HCT116 (cell line): ENCODE measurements at regions not wholly inside any gene's neighbourhood (a gene's known extent, or its start where the extent isn't known, plus 50 kb on each side); places are given as distances from the start of the nearest gene placed in this dataset.

ENCODE experiments used
- EGR1 ChIP-seq: IDR thresholded peaks from 2 replicates; pipeline ENCODE4 v1.6.1; 2012; ENCODE audit warnings: low read depth
- EZH2 ChIP-seq: fragments of 200-600 bp; sonication (generic); IDR thresholded peaks from 2 replicates; pipeline ENCODE4 v1.6.1; 2017; ENCODE audit warnings: antibody characterized with exemption, mixed run types
- EZH2phosphoT487 ChIP-seq: fragments of 200-600 bp; IDR thresholded peaks from 2 replicates; pipeline ENCODE4 v1.6.1; 2018; ENCODE audit warnings: antibody characterized with exemption, borderline replicate concordance
- JUND ChIP-seq: IDR thresholded peaks from 2 replicates; pipeline ENCODE4 v1.6.1; 2012
- POLR2A ChIP-seq: IDR thresholded peaks from 2 replicates; pipeline ENCODE4 v1.7.0; 2011; ENCODE audit warnings: borderline replicate concordance; ENCODE audit not compliant: insufficient read depth, insufficient read length; ENCODE audit errors: extremely low read depth
- SRF ChIP-seq: IDR thresholded peaks from 2 replicates; pipeline ENCODE4 v1.6.1; 2012; ENCODE audit warnings: low read depth
- TF ChIP-seq, protein P1 (sequence below), 3 experiments: fragments of 200-600 bp in 1 of 3; sonication (generic) in 1 of 3; IDR thresholded peaks in 2 of 3; conservative IDR thresholded peaks in 1 of 3; 2 replicates each; pipeline ENCODE4 v1.5.1; 2012 to 2017; ENCODE audit warnings: low read depth in 2 of 3, low read length in 2 of 3, antibody characterized with exemption in 1 of 3, borderline replicate concordance in 1 of 3, control low read depth in 1 of 3, mild to moderate bottlenecking in 1 of 3, mixed read lengths in 1 of 3, mixed run types in 1 of 3, moderate library complexity in 1 of 3; ENCODE audit not compliant: insufficient read depth in 1 of 3
- TF ChIP-seq, protein P2 (sequence below): IDR thresholded peaks from 2 replicates; pipeline ENCODE4 v1.6.1; 2012

DNA sequence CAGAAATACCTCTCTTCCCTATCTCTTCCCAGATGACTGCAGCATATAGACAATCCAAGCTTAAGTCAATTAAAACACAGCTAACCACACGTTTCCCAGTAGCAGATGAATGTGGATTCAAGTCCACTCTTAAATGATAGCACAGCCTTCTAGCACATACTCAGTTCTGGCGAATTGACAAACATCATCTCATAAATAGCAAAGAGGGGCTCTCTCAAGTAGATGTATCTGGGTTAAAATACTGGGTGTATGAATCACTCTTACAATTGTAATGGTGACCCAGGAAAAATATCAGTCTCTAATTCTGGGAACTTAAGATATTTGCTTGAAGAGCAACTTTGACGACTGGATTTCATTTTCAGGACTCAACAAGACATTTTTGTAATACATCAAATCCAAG is 67.0 kb upstream of the HAPLN1 start:
- TF ChIP-seq, protein P1, sequence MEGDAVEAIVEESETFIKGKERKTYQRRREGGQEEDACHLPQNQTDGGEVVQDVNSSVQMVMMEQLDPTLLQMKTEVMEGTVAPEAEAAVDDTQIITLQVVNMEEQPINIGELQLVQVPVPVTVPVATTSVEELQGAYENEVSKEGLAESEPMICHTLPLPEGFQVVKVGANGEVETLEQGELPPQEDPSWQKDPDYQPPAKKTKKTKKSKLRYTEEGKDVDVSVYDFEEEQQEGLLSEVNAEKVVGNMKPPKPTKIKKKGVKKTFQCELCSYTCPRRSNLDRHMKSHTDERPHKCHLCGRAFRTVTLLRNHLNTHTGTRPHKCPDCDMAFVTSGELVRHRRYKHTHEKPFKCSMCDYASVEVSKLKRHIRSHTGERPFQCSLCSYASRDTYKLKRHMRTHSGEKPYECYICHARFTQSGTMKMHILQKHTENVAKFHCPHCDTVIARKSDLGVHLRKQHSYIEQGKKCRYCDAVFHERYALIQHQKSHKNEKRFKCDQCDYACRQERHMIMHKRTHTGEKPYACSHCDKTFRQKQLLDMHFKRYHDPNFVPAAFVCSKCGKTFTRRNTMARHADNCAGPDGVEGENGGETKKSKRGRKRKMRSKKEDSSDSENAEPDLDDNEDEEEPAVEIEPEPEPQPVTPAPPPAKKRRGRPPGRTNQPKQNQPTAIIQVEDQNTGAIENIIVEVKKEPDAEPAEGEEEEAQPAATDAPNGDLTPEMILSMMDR (IDR thresholded peaks at IDR 0.05 in 2 of 3, conservative IDR thresholded peaks at IDR 0.05 in 1 of 3; ENCODE audit: borderline replicate concordance in 1 of 3, insufficient read depth in 1 of 3, low read depth in 2 of 3, low read length in 2 of 3) = no peak
- no peak for TF ChIP-seq EZH2phosphoT487
- no peak for TF ChIP-seq EGR1
- TF ChIP-seq POLR2A = no peak
- TF ChIP-seq EZH2 = no peak
- no peak for TF ChIP-seq SRF
- TF ChIP-seq, protein P2, sequence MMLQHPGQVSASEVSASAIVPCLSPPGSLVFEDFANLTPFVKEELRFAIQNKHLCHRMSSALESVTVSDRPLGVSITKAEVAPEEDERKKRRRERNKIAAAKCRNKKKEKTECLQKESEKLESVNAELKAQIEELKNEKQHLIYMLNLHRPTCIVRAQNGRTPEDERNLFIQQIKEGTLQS = no peak
- TF ChIP-seq JUND = no peak
